K562 (cell line): ENCODE measurements at regions not wholly inside any gene's neighbourhood (a gene's known extent, or its start where the extent isn't known, plus 50 kb on each side); places are given as distances from the start of the nearest gene placed in this dataset.
"Not testable (repeated sequence)": the region's sequence is repeated elsewhere in the genome, so short reads cannot be mapped to it uniquely, and the experiment has no call there.

Source experiments
- ATAC-seq: fragments of 200-7000 bp; cut with Tn5 transposase; 3 replicates; pipeline ENCODE4 v1.9.1; 2020; ENCODE audit warnings: moderate library complexity
- BruUV-seq: library from RNA; stranded (reverse); fragments of 400-500 nt; replicated peaks from 2 replicates; lab custom pipeline; 2021; lab: Mats Ljungman, UMichigan
- CTCF ChIA-PET: fragments of 300-600 bp; formaldehyde crosslinking; extraction: SDS; loops from one replicate; lab custom pipeline; 2021; ENCODE audit warnings: low intra/inter-chr PET ratio; lab: Yijun Ruan, JAX
- POLR2A ChIA-PET: fragments of 300-600, 350-650 bp; sonication (Branson Sonifier 250); formaldehyde crosslinking; extraction: SDS; loops from one replicate; lab custom pipeline; 2021; ENCODE audit warnings: antibody characterized with exemption, inconsistent platforms; lab: Yijun Ruan, JAX
- DNase-seq, 4 experiments: peaks; one replicate each; pipeline versions ENCODE4 v3.0.0 to v3.0.0-alpha.2; 2011 to 2018; ENCODE audit warnings: low spot score in 3 of 4, mixed read lengths in 3 of 4; ENCODE audit errors: extremely low read depth in 1 of 4
- FAIRE-seq: peaks from 2 replicates; lab custom pipeline; 2011; peaks lifted over from hg19 to GRCh38; lab: Jason Lieb, UNC
- H2AFZ ChIP-seq: 2 replicates; pipeline ENCODE4 v1.6.0; 2011; ENCODE audit warnings: low read depth, low read length, control low read depth, inconsistent platforms
- H3K27ac ChIP-seq: fragments of 200-600 bp; 3 replicates; pipeline ENCODE4 v1.8.0; 2011; ENCODE audit warnings: low read depth, mild to moderate bottlenecking, control low read depth, inconsistent platforms, low read length, moderate library complexity, mixed read lengths; ENCODE audit errors: extremely low read depth
- H3K27me3 ChIP-seq, 2 experiments: fragments of 300-600 bp in 1 of 2; 2 replicates in 1 of 2; 3 replicates in 1 of 2; pipeline versions ENCODE4 v1.6.0 to v1.8.0; 2011; ENCODE audit warnings: inconsistent platforms in 2 of 2, low read length in 2 of 2, mild to moderate bottlenecking in 1 of 2, mixed read lengths in 1 of 2, moderate library complexity in 1 of 2; ENCODE audit not compliant: control insufficient read depth in 2 of 2, insufficient read depth in 2 of 2
- H3K36me3 ChIP-seq: fragments of 300-600 bp; 3 replicates; pipeline ENCODE4 v1.8.0; 2011; ENCODE audit warnings: mild to moderate bottlenecking, low read length, inconsistent platforms; ENCODE audit not compliant: control insufficient read depth, insufficient read depth
- H3K4me1 ChIP-seq, 2 experiments: fragments of 200-600 bp in 1 of 2; replicated peaks in 1 of 2; 2 replicates in 1 of 2; 3 replicates in 1 of 2; pipeline versions ENCODE4 v1.5.1 to v1.8.0; 2011; ENCODE audit warnings: inconsistent platforms in 2 of 2, low read length in 2 of 2, mild to moderate bottlenecking in 1 of 2, mixed read lengths in 1 of 2, moderate library complexity in 1 of 2; ENCODE audit not compliant: control insufficient read depth in 2 of 2, insufficient read depth in 2 of 2
- H3K4me2 ChIP-seq: 2 replicates; pipeline ENCODE4 v1.6.1; 2011; ENCODE audit warnings: low read length, control low read depth, inconsistent platforms, mixed read lengths; ENCODE audit not compliant: insufficient read depth
- H3K4me3 ChIP-seq: fragments of 200-600 bp; sonication (generic), shearing (Covaris generic); 2 replicates; pipeline ENCODE4 v1.5.1; 2016; ENCODE audit warnings: control low read depth, inconsistent platforms
- H3K79me2 ChIP-seq: fragments of 200-600 bp; 3 replicates; pipeline ENCODE4 v1.8.0; 2011; ENCODE audit warnings: low read length, inconsistent platforms; ENCODE audit not compliant: control insufficient read depth, insufficient read depth
- H3K9ac ChIP-seq, 2 experiments: 2 replicates each; pipeline versions ENCODE4 v1.6.0 to v1.6.1; 2011; ENCODE audit warnings: low read depth in 2 of 2, low read length in 2 of 2, control low read depth in 1 of 2, inconsistent platforms in 1 of 2, mild to moderate bottlenecking in 1 of 2, mixed read lengths in 1 of 2; ENCODE audit not compliant: insufficient read depth in 1 of 2
- H3K9me1 ChIP-seq: one replicate; pipeline ENCODE4 v1.6.0; 2011; ENCODE audit warnings: inconsistent platforms, mild to moderate bottlenecking, low read length, moderate library complexity; ENCODE audit not compliant: control insufficient read depth, insufficient read depth
- H3K9me3 ChIP-seq: replicated peaks from 2 replicates; pipeline ENCODE4 v1.5.1; 2011; ENCODE audit warnings: low read depth, low read length, inconsistent platforms; ENCODE audit not compliant: control insufficient read depth, insufficient read depth
- H4K20me1 ChIP-seq: replicated peaks from 2 replicates; pipeline ENCODE4 v1.6.1; 2011; ENCODE audit warnings: low read length, inconsistent platforms, mixed read lengths; ENCODE audit not compliant: control insufficient read depth, insufficient read depth
- COPS2 ChIP-seq: fragments of 450-650 bp; conservative IDR thresholded peaks from 2 replicates; pipeline ENCODE4 v1.6.1; 2016; ENCODE audit warnings: mild to moderate bottlenecking, moderate library complexity
- CSDE1 ChIP-seq, 2 experiments: fragments of 450-650 bp; IDR thresholded peaks; 2 replicates each; pipeline ENCODE4 v1.6.1; 2016; ENCODE audit warnings: mild to moderate bottlenecking in 1 of 2
- EGR1 ChIP-seq: fragments of 450-650 bp; conservative IDR thresholded peaks from 2 replicates; pipeline ENCODE4 v1.6.1; 2017; ENCODE audit warnings: mild to moderate bottlenecking
- NR4A1 ChIP-seq, 2 experiments: fragments of 250-450 bp in 1 of 2; fragments of 450-650 bp in 1 of 2; sonication (Bioruptor Pico) in 1 of 2; IDR thresholded peaks; 2 replicates each; pipeline versions ENCODE4 v1.4.0 to v1.6.1; 2016 to 2020; ENCODE audit warnings: mild to moderate bottlenecking in 2 of 2, missing compliant biosample characterization in 1 of 2, missing genetic modification characterization in 1 of 2, moderate library complexity in 1 of 2
- RBM22 ChIP-seq: fragments of 200-400 bp; formaldehyde crosslinking; IDR thresholded peaks from 2 replicates; pipeline ENCODE4 v1.6.1; 2018; ENCODE audit warnings: low read length, low read depth; ENCODE audit not compliant: poor library complexity, severe bottlenecking
- SIN3B ChIP-seq: fragments of 450-650 bp; IDR thresholded peaks from 2 replicates; pipeline ENCODE4 v1.6.1; 2017; ENCODE audit warnings: low read depth, mild to moderate bottlenecking, moderate library complexity
- TCF3 ChIP-seq: sonication (generic); formaldehyde crosslinking; IDR thresholded peaks from 2 replicates; pipeline ENCODE4 v1.4.0; 2020; ENCODE audit warnings: mild to moderate bottlenecking, missing genetic modification reagents
- ZNF512 ChIP-seq: IDR thresholded peaks from 2 replicates; pipeline ENCODE4 v1.6.1; 2016; ENCODE audit warnings: missing genetic modification characterization, missing compliant biosample characterization
- WGBS: fragments of 100-300 bp; shearing (Covaris generic); methylation state at CpG from one replicate; pipeline ENCODE4 v1.1.6; 2016; ENCODE audit warnings: low coverage, mixed read lengths; ENCODE audit not compliant: insufficient coverage; ENCODE audit errors: missing lambda C conversion rate; 5-methylcytosine and 5-hydroxymethylcytosine counted together
- in situ Hi-C: fragments of 300-500 bp; cut with MboI; formaldehyde crosslinking; loops from 4 replicates; pipeline ENCODE4 v1.15.0; 2018; ENCODE audit warnings: inconsistent platforms, mixed read lengths
- intact Hi-C: fragments of 100-400 bp; cut with micrococcal nuclease; formaldehyde crosslinking; loops from 2 replicates; pipeline ENCODE4 v1.14.2; 2022
- TF ChIP-seq, protein P1 (sequence below): sonication (generic); formaldehyde crosslinking; IDR thresholded peaks from 2 replicates; pipeline ENCODE4 v1.8.1; 2022; ENCODE audit warnings: missing genetic modification reagents

- H3K27me3 ChIP-seq, CTCF ChIA-PET, POLR2A ChIA-PET: not testable (repeated sequence)
Measured at GRCh38 chr6:137383287-137383686, 110.9 kb downstream of the OLIG3 start.

GRCh38 chr6:137378090-137378369 lies 116.2 kb downstream of the OLIG3 start:
- no peak overlapping the region for H3K4me3 ChIP-seq
- POLR2A ChIA-PET, result interaction anchor here (0.6 to 1.1 kb wide), 3 partner anchors 9 to 47 kb away, joined by 3 to 4 read pairs (median 3); no protein-coding TSS in a partner anchor
- H3K4me2 ChIP-seq, result no peak overlapping the region
- no peaks in the 10 kb centered on the region for H4K20me1 ChIP-seq
- no peaks in the 10 kb centered on the region for H3K9me3 ChIP-seq
- no peaks in the 10 kb centered on the region; a peak in 1 of 5 replicates for H3K4me1 ChIP-seq
- H2AFZ ChIP-seq, result peak overlapping the region; percentile 18; the same call in 1 of the 2 replicates
- no peaks in the 10 kb centered on the region for H3K27me3 ChIP-seq
- no peak overlapping the region for H3K9ac ChIP-seq
- CTCF ChIA-PET, result no interaction called here
- DNase-seq (no peak), ATAC-seq (no peak), FAIRE-seq (no peak)
- no peaks in the 10 kb centered on the region for H3K36me3 ChIP-seq
- intact Hi-C loops, result no loop called here
- 0 out of 3 replicates have a peak, but pooled peaks cover 3% of the 10 kb centered on the region for H3K79me2 ChIP-seq
- no peak overlapping the region for H3K27ac ChIP-seq
- TF ChIP-seq RBM22 (no peak), SIN3B (no peak), NR4A1 (CRISPR knock-in tag; IDR thresholded peaks at IDR 0.05) (no peak), NR4A1 (tag; IDR thresholded peaks at IDR 0.05) (0 out of 2 replicates have a peak, but pooled peaks have one; percentile 22), EGR1 (no peak), COPS2 (no peak), CSDE1 (IDR thresholded peaks at IDR 0.05) (no peak), TCF3 (CRISPR knock-in tag) (no peak)
- TF ChIP-seq, protein P1, sequence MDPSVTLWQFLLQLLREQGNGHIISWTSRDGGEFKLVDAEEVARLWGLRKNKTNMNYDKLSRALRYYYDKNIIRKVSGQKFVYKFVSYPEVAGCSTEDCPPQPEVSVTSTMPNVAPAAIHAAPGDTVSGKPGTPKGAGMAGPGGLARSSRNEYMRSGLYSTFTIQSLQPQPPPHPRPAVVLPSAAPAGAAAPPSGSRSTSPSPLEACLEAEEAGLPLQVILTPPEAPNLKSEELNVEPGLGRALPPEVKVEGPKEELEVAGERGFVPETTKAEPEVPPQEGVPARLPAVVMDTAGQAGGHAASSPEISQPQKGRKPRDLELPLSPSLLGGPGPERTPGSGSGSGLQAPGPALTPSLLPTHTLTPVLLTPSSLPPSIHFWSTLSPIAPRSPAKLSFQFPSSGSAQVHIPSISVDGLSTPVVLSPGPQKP (CRISPR knock-in tag), result no peak
- WGBS, result 50% methylated on average over 2 of the region's 2 CpGs
- BruUV-seq, result no TSS peak
- in situ Hi-C loops, result no loop called here
- H3K9me1 ChIP-seq, result no peaks in the 10 kb centered on the region

More at GRCh38 chr6:137383287-137383686, 110.9 kb downstream of the OLIG3 start:
- not testable (repeated sequence) for ATAC-seq, H3K27ac ChIP-seq, H3K4me2 ChIP-seq
- TF ChIP-seq ZNF512, result peak; percentile 57
- TF ChIP-seq, all 486 proteins: peak for 1; not testable (repeated sequence) for 485
- in situ Hi-C loops, intact Hi-C loops, H3K4me3 ChIP-seq, H3K36me3 ChIP-seq, H3K9ac ChIP-seq, BruUV-seq, DNase-seq, H3K9me1 ChIP-seq, FAIRE-seq, H3K4me1 ChIP-seq, H3K9me3 ChIP-seq, H4K20me1 ChIP-seq, H2AFZ ChIP-seq, H3K79me2 ChIP-seq: not testable (repeated sequence)
- WGBS, result under 1% methylated on average over 6 of the region's 6 CpGs
